Prostate gland (tissue), 2 donors: ENCODE measurements at regions not wholly inside any gene's neighbourhood (a gene's known extent, or its start where the extent isn't known, plus 50 kb on each side); places are given as distances from the start of the nearest gene placed in this dataset.

ENCODE experiments used
- DNase-seq: peaks from one replicate; pipeline ENCODE4 v3.0.0-alpha.2; 2019; ENCODE audit warnings: low spot score
- H3K27ac ChIP-seq, 2 donors: fragments of 200-600 bp; sonication (generic); 2 replicates each; pipeline ENCODE4 v1.5.1; 2017 to 2019
- H3K27me3 ChIP-seq: fragments of 200-600 bp; sonication (generic); replicated peaks from 2 replicates; pipeline ENCODE4 v1.5.1; 2019; ENCODE audit not compliant: insufficient read depth
- H3K36me3 ChIP-seq, 2 donors: fragments of 200-600 bp; sonication (generic); 1 replicate in 1 of 2; 2 replicates in 1 of 2; pipeline versions ENCODE4 v1.5.1 to v1.8.1; 2017 to 2019
- H3K4me1 ChIP-seq: fragments of 200-600 bp; sonication (generic); replicated peaks from 2 replicates; pipeline ENCODE4 v1.5.1; 2019
- H3K4me3 ChIP-seq, 2 donors: fragments of 200-600 bp; sonication (generic); 2 replicates each; pipeline ENCODE4 v1.5.1; 2017 to 2019
- H3K9me3 ChIP-seq: fragments of 200-600 bp; sonication (generic); 2 replicates; pipeline ENCODE4 v1.5.1; 2017
- CTCF ChIP-seq, 4 experiments: fragments of 200-600 bp in 2 of 4; fragments of 450-650 bp in 2 of 4; sonication (generic) in 2 of 4; IDR thresholded peaks; 1 replicate in 3 of 4; 2 replicates in 1 of 4; pipeline ENCODE4 v1.5.1; 2016 to 2019; ENCODE audit warnings: antibody characterized with exemption in 4 of 4, mild to moderate bottlenecking in 2 of 4, moderate library complexity in 2 of 4
- POLR2A ChIP-seq: fragments of 450-650 bp; IDR thresholded peaks from one replicate; pipeline ENCODE4 v1.6.1; 2016; ENCODE audit warnings: antibody characterized with exemption, mild to moderate bottlenecking
- POLR2AphosphoS5 ChIP-seq: sonication (generic); formaldehyde crosslinking; IDR thresholded peaks from one replicate; pipeline ENCODE4 v1.6.1; 2017; ENCODE audit warnings: antibody characterized with exemption
- WGBS: methylation state at CpG from one replicate; pipeline ENCODE4 v1.1.5; 2018; 5-methylcytosine and 5-hydroxymethylcytosine counted together
- intact Hi-C: fragments of 100-400 bp; cut with DNase I; formaldehyde crosslinking; loops from one replicate; pipeline ENCODE4 v1.14.2; 2022

DNA sequence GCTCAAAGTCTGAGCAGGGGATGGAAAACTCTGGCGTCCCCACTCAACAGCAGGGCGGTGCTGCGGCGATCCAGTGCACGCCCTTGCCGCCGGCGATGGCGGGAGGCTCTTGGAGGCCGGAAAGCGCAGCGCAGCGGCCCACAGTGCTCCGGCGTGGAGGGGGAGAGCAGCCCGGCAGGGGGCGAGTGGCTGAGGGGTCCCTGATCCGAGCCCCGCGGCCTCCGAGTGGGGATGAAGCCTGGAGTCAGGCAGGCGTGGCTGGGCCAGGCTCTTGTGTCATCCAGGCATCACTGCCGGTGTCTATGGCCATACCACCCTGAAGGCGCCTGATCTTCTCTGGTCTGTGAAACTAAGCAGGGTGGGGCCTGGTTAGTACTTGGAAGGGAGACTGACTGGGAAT lies 183.1 kb downstream of the ALG10 start:
- Histone ChIP-seq H3K4me3 (no peak overlapping the region), H3K27ac (no peak overlapping the region), H3K36me3 (no peaks in the 10 kb centered on the region), H3K4me1 (no peaks in the 10 kb centered on the region), H3K27me3 (no peaks in the 10 kb centered on the region), H3K9me3 (no peaks in the 10 kb centered on the region)
- intact Hi-C loops = no loop called here
- DNase-seq = no peak
- WGBS = 91% methylated on average over 24 of the region's 24 CpGs
- TF ChIP-seq POLR2A (no peak), CTCF (IDR thresholded peaks at IDR 0.05) (no peak), POLR2AphosphoS5 (no peak)

- 72% methylated on average over 18 of the region's 18 CpGs for WGBS
- H3K27ac ChIP-seq = no peak overlapping the region
- intact Hi-C loops = no loop called here
- TF ChIP-seq CTCF (IDR thresholded peaks at IDR 0.05) (no peak), POLR2A (no peak), POLR2AphosphoS5 (no peak)
- no peaks in the 10 kb centered on the region for H3K27me3 ChIP-seq
- DNase-seq = no peak
- no peaks in the 10 kb centered on the region for H3K9me3 ChIP-seq
- H3K36me3 ChIP-seq = no peaks in the 10 kb centered on the region
- H3K4me1 ChIP-seq = no peaks in the 10 kb centered on the region
- H3K4me3 ChIP-seq = no peak overlapping the region
Measured at GRCh38 chr12:34206061-34206785, 183.9 kb downstream of the ALG10 start.

DNA sequence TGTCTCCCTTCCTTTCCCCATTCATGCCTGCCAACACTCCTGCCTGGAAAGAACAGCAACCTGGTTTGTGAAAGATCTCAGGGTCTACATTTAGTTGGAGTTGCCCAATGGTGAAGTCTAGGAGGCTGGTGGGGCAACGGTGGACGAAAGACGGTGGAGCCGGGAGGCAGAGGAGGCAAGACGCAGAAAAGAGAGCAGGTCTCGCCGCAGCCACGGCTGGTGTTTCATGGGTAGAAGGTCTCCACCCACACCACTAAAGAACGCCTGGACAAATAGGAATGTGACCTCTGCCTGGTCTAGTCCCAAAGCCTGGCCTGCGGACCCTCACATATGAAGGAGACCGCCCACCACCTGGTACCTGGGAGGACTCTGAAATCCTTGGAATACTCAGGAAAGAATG lies 185.6 kb downstream of the ALG10 start:
- no peak for DNase-seq
- H3K36me3 ChIP-seq = no peaks in the 10 kb centered on the region
- no peak overlapping the region for H3K4me3 ChIP-seq
- WGBS = 94% methylated on average over 11 of the region's 11 CpGs
- no peak for TF ChIP-seq POLR2AphosphoS5
- no peak for TF ChIP-seq CTCF (IDR thresholded peaks at IDR 0.05)
- no peak for TF ChIP-seq POLR2A
- no peaks in the 10 kb centered on the region for H3K9me3 ChIP-seq
- no peaks in the 10 kb centered on the region for H3K27me3 ChIP-seq
- intact Hi-C loops = no loop called here
- no peak overlapping the region for H3K27ac ChIP-seq
- no peaks in the 10 kb centered on the region for H3K4me1 ChIP-seq

- H3K36me3 ChIP-seq = no peaks in the 10 kb centered on the region
- H3K27me3 ChIP-seq = no peaks in the 10 kb centered on the region
- no peak overlapping the region for H3K4me3 ChIP-seq
- no peaks in the 10 kb centered on the region for H3K4me1 ChIP-seq
- WGBS = 83% methylated on average over 40 of the region's 41 CpGs
- intact Hi-C loops = no loop called here
- no peaks in the 10 kb centered on the region for H3K9me3 ChIP-seq
- TF ChIP-seq POLR2AphosphoS5 = no peak
- no peak for DNase-seq
- H3K27ac ChIP-seq = no peak overlapping the region
Measured at GRCh38 chr12:34208331-34209258, 186.3 kb downstream of the ALG10 start.

- Histone ChIP-seq H3K27me3 (no peaks in the 10 kb centered on the region), H3K9me3 (no peaks in the 10 kb centered on the region), H3K27ac (no peak overlapping the region), H3K4me3 (no peak overlapping the region), H3K36me3 (no peaks in the 10 kb centered on the region), H3K4me1 (no peaks in the 10 kb centered on the region)
- TF ChIP-seq CTCF (IDR thresholded peaks at IDR 0.05) (no peak), POLR2AphosphoS5 (no peak), POLR2A (no peak)
- intact Hi-C loops = no loop called here
- DNase-seq = no peak
- WGBS = 76% methylated on average over 22 of the region's 22 CpGs
Measured at GRCh38 chr12:34209259-34209835, 187.1 kb downstream of the ALG10 start.
